K562 (cell line): ENCODE measurements at regions not wholly inside any gene's neighbourhood (a gene's known extent, or its start where the extent isn't known, plus 50 kb on each side); places are given as distances from the start of the nearest gene placed in this dataset.

ENCODE experiments used
- ATAC-seq: fragments of 200-7000 bp; cut with Tn5 transposase; 3 replicates; pipeline ENCODE4 v1.9.1; 2020; ENCODE audit warnings: moderate library complexity
- BruUV-seq: library from RNA; stranded (reverse); fragments of 400-500 nt; replicated peaks from 2 replicates; lab custom pipeline; 2021; lab: Mats Ljungman, UMichigan
- CTCF ChIA-PET: fragments of 300-600 bp; formaldehyde crosslinking; extraction: SDS; loops from one replicate; lab custom pipeline; 2021; ENCODE audit warnings: low intra/inter-chr PET ratio; lab: Yijun Ruan, JAX
- POLR2A ChIA-PET: fragments of 300-600, 350-650 bp; sonication (Branson Sonifier 250); formaldehyde crosslinking; extraction: SDS; loops from one replicate; lab custom pipeline; 2021; ENCODE audit warnings: antibody characterized with exemption, inconsistent platforms; lab: Yijun Ruan, JAX
- DNase-seq, 4 experiments: peaks; one replicate each; pipeline versions ENCODE4 v3.0.0 to v3.0.0-alpha.2; 2011 to 2018; ENCODE audit warnings: low spot score in 3 of 4, mixed read lengths in 3 of 4; ENCODE audit errors: extremely low read depth in 1 of 4
- FAIRE-seq: peaks from 2 replicates; lab custom pipeline; 2011; peaks lifted over from hg19 to GRCh38; lab: Jason Lieb, UNC
- H2AFZ ChIP-seq: 2 replicates; pipeline ENCODE4 v1.6.0; 2011; ENCODE audit warnings: low read depth, low read length, control low read depth, inconsistent platforms
- H3K27ac ChIP-seq: fragments of 200-600 bp; 3 replicates; pipeline ENCODE4 v1.8.0; 2011; ENCODE audit warnings: low read depth, mild to moderate bottlenecking, control low read depth, inconsistent platforms, low read length, moderate library complexity, mixed read lengths; ENCODE audit errors: extremely low read depth
- H3K27me3 ChIP-seq, 2 experiments: fragments of 300-600 bp in 1 of 2; 2 replicates in 1 of 2; 3 replicates in 1 of 2; pipeline versions ENCODE4 v1.6.0 to v1.8.0; 2011; ENCODE audit warnings: inconsistent platforms in 2 of 2, low read length in 2 of 2, mild to moderate bottlenecking in 1 of 2, mixed read lengths in 1 of 2, moderate library complexity in 1 of 2; ENCODE audit not compliant: control insufficient read depth in 2 of 2, insufficient read depth in 2 of 2
- H3K36me3 ChIP-seq: fragments of 300-600 bp; 3 replicates; pipeline ENCODE4 v1.8.0; 2011; ENCODE audit warnings: mild to moderate bottlenecking, low read length, inconsistent platforms; ENCODE audit not compliant: control insufficient read depth, insufficient read depth
- H3K4me1 ChIP-seq, 2 experiments: fragments of 200-600 bp in 1 of 2; replicated peaks in 1 of 2; 2 replicates in 1 of 2; 3 replicates in 1 of 2; pipeline versions ENCODE4 v1.5.1 to v1.8.0; 2011; ENCODE audit warnings: inconsistent platforms in 2 of 2, low read length in 2 of 2, mild to moderate bottlenecking in 1 of 2, mixed read lengths in 1 of 2, moderate library complexity in 1 of 2; ENCODE audit not compliant: control insufficient read depth in 2 of 2, insufficient read depth in 2 of 2
- H3K4me2 ChIP-seq: 2 replicates; pipeline ENCODE4 v1.6.1; 2011; ENCODE audit warnings: low read length, control low read depth, inconsistent platforms, mixed read lengths; ENCODE audit not compliant: insufficient read depth
- H3K4me3 ChIP-seq: fragments of 200-600 bp; sonication (generic), shearing (Covaris generic); 2 replicates; pipeline ENCODE4 v1.5.1; 2016; ENCODE audit warnings: control low read depth, inconsistent platforms
- H3K79me2 ChIP-seq: fragments of 200-600 bp; 3 replicates; pipeline ENCODE4 v1.8.0; 2011; ENCODE audit warnings: low read length, inconsistent platforms; ENCODE audit not compliant: control insufficient read depth, insufficient read depth
- H3K9ac ChIP-seq, 2 experiments: 2 replicates each; pipeline versions ENCODE4 v1.6.0 to v1.6.1; 2011; ENCODE audit warnings: low read depth in 2 of 2, low read length in 2 of 2, control low read depth in 1 of 2, inconsistent platforms in 1 of 2, mild to moderate bottlenecking in 1 of 2, mixed read lengths in 1 of 2; ENCODE audit not compliant: insufficient read depth in 1 of 2
- H3K9me1 ChIP-seq: one replicate; pipeline ENCODE4 v1.6.0; 2011; ENCODE audit warnings: inconsistent platforms, mild to moderate bottlenecking, low read length, moderate library complexity; ENCODE audit not compliant: control insufficient read depth, insufficient read depth
- H3K9me3 ChIP-seq: replicated peaks from 2 replicates; pipeline ENCODE4 v1.5.1; 2011; ENCODE audit warnings: low read depth, low read length, inconsistent platforms; ENCODE audit not compliant: control insufficient read depth, insufficient read depth
- H4K20me1 ChIP-seq: replicated peaks from 2 replicates; pipeline ENCODE4 v1.6.1; 2011; ENCODE audit warnings: low read length, inconsistent platforms, mixed read lengths; ENCODE audit not compliant: control insufficient read depth, insufficient read depth
- ZNF24 ChIP-seq: fragments of 450-650 bp; IDR thresholded peaks from 2 replicates; pipeline ENCODE4 v1.6.1; 2016
- WGBS: fragments of 100-300 bp; shearing (Covaris generic); methylation state at CpG from one replicate; pipeline ENCODE4 v1.1.6; 2016; ENCODE audit warnings: low coverage, mixed read lengths; ENCODE audit not compliant: insufficient coverage; ENCODE audit errors: missing lambda C conversion rate; 5-methylcytosine and 5-hydroxymethylcytosine counted together
- in situ Hi-C: fragments of 300-500 bp; cut with MboI; formaldehyde crosslinking; loops from 4 replicates; pipeline ENCODE4 v1.15.0; 2018; ENCODE audit warnings: inconsistent platforms, mixed read lengths
- intact Hi-C: fragments of 100-400 bp; cut with micrococcal nuclease; formaldehyde crosslinking; loops from 2 replicates; pipeline ENCODE4 v1.14.2; 2022
- TF ChIP-seq, protein P1 (sequence below): fragments of 250-450 bp; sonication (Bioruptor Pico); IDR thresholded peaks from 2 replicates; pipeline ENCODE4 v1.6.1; 2021; ENCODE audit warnings: mild to moderate bottlenecking
- TF ChIP-seq, protein P2 (sequence below): fragments of 250-450 bp; sonication (Bioruptor Pico); IDR thresholded peaks from 2 replicates; pipeline ENCODE4 v1.5.0; 2020; ENCODE audit warnings: mild to moderate bottlenecking, borderline replicate concordance
- TF ChIP-seq, protein P3 (sequence below): fragments of 450-650 bp; formaldehyde crosslinking; IDR thresholded peaks from 2 replicates; pipeline ENCODE4 v1.4.0; 2020; ENCODE audit warnings: mild to moderate bottlenecking, moderate library complexity
- TF ChIP-seq, protein P4 (sequence below): fragments of 450-650 bp; IDR thresholded peaks from 2 replicates; pipeline ENCODE4 v1.6.1; 2017; ENCODE audit warnings: antibody characterized with exemption, mild to moderate bottlenecking

DNA sequence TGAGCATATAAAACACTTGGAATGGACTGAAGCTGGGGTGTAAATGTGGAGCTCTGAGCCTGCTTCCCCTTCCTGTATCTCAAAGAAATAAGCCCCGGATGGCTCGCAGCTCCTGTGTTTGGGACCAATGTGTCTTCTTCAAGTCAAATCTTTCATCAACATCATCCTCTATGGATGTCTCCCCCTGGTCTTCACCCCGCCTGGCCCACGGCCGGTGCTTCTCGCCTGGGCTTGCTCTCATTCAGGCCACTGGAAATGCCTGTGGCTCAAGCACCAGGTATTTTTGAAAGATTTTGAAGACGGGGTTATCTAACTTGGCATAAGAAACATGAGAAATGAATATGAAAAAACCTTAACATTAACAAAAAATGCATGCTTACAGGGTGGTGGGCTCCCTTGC is 769.8 kb downstream of the BRD1 start:
- 0% methylated on average over 7 of the region's 7 CpGs for WGBS
- H3K27ac ChIP-seq = no peak overlapping the region
- H3K4me2 ChIP-seq = no peak overlapping the region
- no TSS peak for BruUV-seq
- intact Hi-C loops = no loop called here
- no peak overlapping the region for H2AFZ ChIP-seq
- H3K27me3 ChIP-seq = peaks cover 3 to 13% of the 10 kb centered on the region in 2 experiments; a peak in 1 of 5 replicates
- H3K36me3 ChIP-seq = no peaks in the 10 kb centered on the region
- TF ChIP-seq, protein P1, sequence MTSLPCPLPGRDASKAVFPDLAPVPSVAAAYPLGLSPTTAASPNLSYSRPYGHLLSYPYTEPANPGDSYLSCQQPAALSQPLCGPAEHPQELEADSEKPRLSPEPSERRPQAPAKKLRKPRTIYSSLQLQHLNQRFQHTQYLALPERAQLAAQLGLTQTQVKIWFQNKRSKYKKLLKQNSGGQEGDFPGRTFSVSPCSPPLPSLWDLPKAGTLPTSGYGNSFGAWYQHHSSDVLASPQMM (CRISPR knock-in tag) = no peak
- no peak for DNase-seq
- no peaks in the 10 kb centered on the region for H3K4me1 ChIP-seq
- H3K9me1 ChIP-seq = no peaks in the 10 kb centered on the region
- H3K4me3 ChIP-seq = no peak overlapping the region
- ChIA-PET CTCF (no interaction called here), POLR2A (no interaction called here)
- H4K20me1 ChIP-seq = no peaks in the 10 kb centered on the region
- ATAC-seq = no peak
- in situ Hi-C loops = no loop called here
- no peaks in the 10 kb centered on the region for H3K79me2 ChIP-seq
- no peaks in the 10 kb centered on the region for H3K9me3 ChIP-seq
- no peak for FAIRE-seq
- no peak overlapping the region for H3K9ac ChIP-seq

DNA sequence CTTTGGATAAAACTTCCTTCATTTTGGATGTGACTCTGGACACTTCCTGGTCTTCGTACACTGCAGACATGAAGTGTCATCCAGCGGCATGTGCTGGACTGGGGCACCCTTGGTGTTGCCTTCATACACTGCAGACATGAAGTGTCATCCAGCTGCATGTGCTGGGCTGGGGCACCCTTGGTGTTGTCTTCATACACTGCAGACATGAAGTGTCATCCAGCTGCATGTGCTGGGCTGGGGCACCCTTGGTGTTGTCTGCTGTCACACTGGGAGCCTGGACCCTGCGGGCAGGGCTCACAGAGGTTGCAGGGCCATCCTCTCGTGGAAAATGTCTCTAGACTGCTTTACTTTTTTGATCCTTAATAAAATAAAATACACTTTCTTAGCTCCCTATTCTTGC is 771.4 kb downstream of the BRD1 start:
- no peak overlapping the region for H3K4me2 ChIP-seq
- in situ Hi-C loops (no loop called here), intact Hi-C loops (no loop called here)
- H3K9me1 ChIP-seq = no peaks in the 10 kb centered on the region
- H3K79me2 ChIP-seq = no peaks in the 10 kb centered on the region
- FAIRE-seq (no peak), DNase-seq (no peak), ATAC-seq (no peak)
- POLR2A ChIA-PET = no interaction called here
- no peaks in the 10 kb centered on the region for H4K20me1 ChIP-seq
- no peaks in the 10 kb centered on the region for H3K9me3 ChIP-seq
- BruUV-seq = no TSS peak
- WGBS = 0% methylated on average over 4 of the region's 4 CpGs
- CTCF ChIA-PET = no interaction called here
- no peak overlapping the region for H2AFZ ChIP-seq
- H3K4me3 ChIP-seq = no peak overlapping the region
- H3K9ac ChIP-seq = no peak overlapping the region
- H3K36me3 ChIP-seq = no peaks in the 10 kb centered on the region
- peaks cover 3 to 19% of the 10 kb centered on the region in 2 experiments; a peak in 2 of 5 replicates for H3K27me3 ChIP-seq
- H3K27ac ChIP-seq = no peak overlapping the region
- H3K4me1 ChIP-seq = peaks cover 0 to 9% of the 10 kb centered on the region in 2 experiments; a peak in 2 of 5 replicates
- TF ChIP-seq ZNF24 = no peak
- TF ChIP-seq, protein P2, sequence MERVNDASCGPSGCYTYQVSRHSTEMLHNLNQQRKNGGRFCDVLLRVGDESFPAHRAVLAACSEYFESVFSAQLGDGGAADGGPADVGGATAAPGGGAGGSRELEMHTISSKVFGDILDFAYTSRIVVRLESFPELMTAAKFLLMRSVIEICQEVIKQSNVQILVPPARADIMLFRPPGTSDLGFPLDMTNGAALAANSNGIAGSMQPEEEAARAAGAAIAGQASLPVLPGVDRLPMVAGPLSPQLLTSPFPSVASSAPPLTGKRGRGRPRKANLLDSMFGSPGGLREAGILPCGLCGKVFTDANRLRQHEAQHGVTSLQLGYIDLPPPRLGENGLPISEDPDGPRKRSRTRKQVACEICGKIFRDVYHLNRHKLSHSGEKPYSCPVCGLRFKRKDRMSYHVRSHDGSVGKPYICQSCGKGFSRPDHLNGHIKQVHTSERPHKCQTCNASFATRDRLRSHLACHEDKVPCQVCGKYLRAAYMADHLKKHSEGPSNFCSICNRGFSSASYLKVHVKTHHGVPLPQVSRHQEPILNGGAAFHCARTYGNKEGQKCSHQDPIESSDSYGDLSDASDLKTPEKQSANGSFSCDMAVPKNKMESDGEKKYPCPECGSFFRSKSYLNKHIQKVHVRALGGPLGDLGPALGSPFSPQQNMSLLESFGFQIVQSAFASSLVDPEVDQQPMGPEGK (CRISPR knock-in tag) = no peak
- TF ChIP-seq, protein P3, sequence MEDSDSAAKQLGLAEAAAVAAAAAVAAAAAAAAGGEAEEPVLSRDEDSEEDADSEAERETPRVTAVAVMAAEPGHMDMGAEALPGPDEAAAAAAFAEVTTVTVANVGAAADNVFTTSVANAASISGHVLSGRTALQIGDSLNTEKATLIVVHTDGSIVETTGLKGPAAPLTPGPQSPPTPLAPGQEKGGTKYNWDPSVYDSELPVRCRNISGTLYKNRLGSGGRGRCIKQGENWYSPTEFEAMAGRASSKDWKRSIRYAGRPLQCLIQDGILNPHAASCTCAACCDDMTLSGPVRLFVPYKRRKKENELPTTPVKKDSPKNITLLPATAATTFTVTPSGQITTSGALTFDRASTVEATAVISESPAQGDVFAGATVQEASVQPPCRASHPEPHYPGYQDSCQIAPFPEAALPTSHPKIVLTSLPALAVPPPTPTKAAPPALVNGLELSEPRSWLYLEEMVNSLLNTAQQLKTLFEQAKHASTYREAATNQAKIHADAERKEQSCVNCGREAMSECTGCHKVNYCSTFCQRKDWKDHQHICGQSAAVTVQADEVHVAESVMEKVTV (CRISPR knock-in tag) = no peak
- TF ChIP-seq, protein P4, sequence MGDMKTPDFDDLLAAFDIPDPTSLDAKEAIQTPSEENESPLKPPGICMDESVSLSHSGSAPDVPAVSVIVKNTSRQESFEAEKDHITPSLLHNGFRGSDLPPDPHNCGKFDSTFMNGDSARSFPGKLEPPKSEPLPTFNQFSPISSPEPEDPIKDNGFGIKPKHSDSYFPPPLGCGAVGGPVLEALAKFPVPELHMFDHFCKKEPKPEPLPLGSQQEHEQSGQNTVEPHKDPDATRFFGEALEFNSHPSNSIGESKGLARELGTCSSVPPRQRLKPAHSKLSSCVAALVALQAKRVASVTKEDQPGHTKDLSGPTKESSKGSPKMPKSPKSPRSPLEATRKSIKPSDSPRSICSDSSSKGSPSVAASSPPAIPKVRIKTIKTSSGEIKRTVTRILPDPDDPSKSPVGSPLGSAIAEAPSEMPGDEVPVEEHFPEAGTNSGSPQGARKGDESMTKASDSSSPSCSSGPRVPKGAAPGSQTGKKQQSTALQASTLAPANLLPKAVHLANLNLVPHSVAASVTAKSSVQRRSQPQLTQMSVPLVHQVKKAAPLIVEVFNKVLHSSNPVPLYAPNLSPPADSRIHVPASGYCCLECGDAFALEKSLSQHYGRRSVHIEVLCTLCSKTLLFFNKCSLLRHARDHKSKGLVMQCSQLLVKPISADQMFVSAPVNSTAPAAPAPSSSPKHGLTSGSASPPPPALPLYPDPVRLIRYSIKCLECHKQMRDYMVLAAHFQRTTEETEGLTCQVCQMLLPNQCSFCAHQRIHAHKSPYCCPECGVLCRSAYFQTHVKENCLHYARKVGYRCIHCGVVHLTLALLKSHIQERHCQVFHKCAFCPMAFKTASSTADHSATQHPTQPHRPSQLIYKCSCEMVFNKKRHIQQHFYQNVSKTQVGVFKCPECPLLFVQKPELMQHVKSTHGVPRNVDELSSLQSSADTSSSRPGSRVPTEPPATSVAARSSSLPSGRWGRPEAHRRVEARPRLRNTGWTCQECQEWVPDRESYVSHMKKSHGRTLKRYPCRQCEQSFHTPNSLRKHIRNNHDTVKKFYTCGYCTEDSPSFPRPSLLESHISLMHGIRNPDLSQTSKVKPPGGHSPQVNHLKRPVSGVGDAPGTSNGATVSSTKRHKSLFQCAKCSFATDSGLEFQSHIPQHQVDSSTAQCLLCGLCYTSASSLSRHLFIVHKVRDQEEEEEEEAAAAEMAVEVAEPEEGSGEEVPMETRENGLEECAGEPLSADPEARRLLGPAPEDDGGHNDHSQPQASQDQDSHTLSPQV = no peak
